H9 (cell line): ENCODE measurements at regions not wholly inside any gene's neighbourhood (a gene's known extent, or its start where the extent isn't known, plus 50 kb on each side); places are given as distances from the start of the nearest gene placed in this dataset.

Experiments used
- DNase-seq: peaks from one replicate; pipeline ENCODE4 v3.0.0-alpha.2; 2017
- H2AFZ ChIP-seq: one replicate; pipeline ENCODE4 v1.6.1; 2013; ENCODE audit warnings: mild to moderate bottlenecking, low read length, control low read depth, moderate library complexity
- H2AK5ac ChIP-seq: 2 replicates; pipeline ENCODE4 v1.6.1; 2013; ENCODE audit warnings: low read length, control low read depth, mixed read lengths; ENCODE audit not compliant: insufficient read length
- H2BK120ac ChIP-seq: one replicate; pipeline ENCODE4 v1.6.1; 2013; ENCODE audit warnings: low read depth, mild to moderate bottlenecking, low read length, control low read depth, inconsistent platforms; ENCODE audit not compliant: poor library complexity, severe bottlenecking
- H2BK12ac ChIP-seq: 2 replicates; pipeline ENCODE4 v1.6.1; 2013; ENCODE audit warnings: low read length, control low read depth, mixed read lengths, low read depth; ENCODE audit not compliant: insufficient read length
- H2BK15ac ChIP-seq: 2 replicates; pipeline ENCODE4 v1.6.1; 2013; ENCODE audit warnings: low read depth, low read length, control low read depth
- H2BK20ac ChIP-seq: one replicate; pipeline ENCODE4 v1.6.1; 2013; ENCODE audit warnings: low read depth, mild to moderate bottlenecking, low read length, control low read depth, inconsistent platforms; ENCODE audit not compliant: poor library complexity, severe bottlenecking
- H2BK5ac ChIP-seq: 2 replicates; pipeline ENCODE4 v1.6.1; 2013; ENCODE audit warnings: low read length, control low read depth, mixed read lengths; ENCODE audit not compliant: insufficient read length
- H3K14ac ChIP-seq: 2 replicates; pipeline ENCODE4 v1.6.1; 2013; ENCODE audit warnings: low read length, control low read depth; ENCODE audit not compliant: insufficient read depth
- H3K18ac ChIP-seq: 2 replicates; pipeline ENCODE4 v1.6.1; 2013; ENCODE audit warnings: low read depth, mild to moderate bottlenecking, mixed read lengths, low read length, control low read depth; ENCODE audit not compliant: insufficient read length
- H3K23ac ChIP-seq: 2 replicates; pipeline ENCODE4 v1.6.1; 2013; ENCODE audit warnings: low read length, control low read depth, mixed read lengths, low read depth; ENCODE audit not compliant: insufficient read length
- H3K23me2 ChIP-seq: 2 replicates; pipeline ENCODE4 v1.6.1; 2013; ENCODE audit warnings: low read depth, mild to moderate bottlenecking, mixed read lengths, low read length, control low read depth; ENCODE audit not compliant: insufficient read length, poor library complexity, severe bottlenecking
- H3K27ac ChIP-seq: 2 replicates; pipeline ENCODE4 v1.5.1; 2013; ENCODE audit warnings: low read length, control low read depth, mixed read lengths, low read depth; ENCODE audit not compliant: insufficient read length
- H3K27me3 ChIP-seq: 2 replicates; pipeline ENCODE4 v1.6.1; 2013; ENCODE audit warnings: low read length, control low read depth, inconsistent platforms; ENCODE audit not compliant: insufficient read depth
- H3K4ac ChIP-seq: 2 replicates; pipeline ENCODE4 v1.6.1; 2013; ENCODE audit warnings: low read depth, mild to moderate bottlenecking, control low read depth, inconsistent platforms, low read length, moderate library complexity
- H3K4me1 ChIP-seq: 2 replicates; pipeline ENCODE4 v1.6.1; 2013; ENCODE audit warnings: low read length, control low read depth, inconsistent platforms; ENCODE audit not compliant: insufficient read depth
- H3K4me2 ChIP-seq: 2 replicates; pipeline ENCODE4 v1.6.1; 2013; ENCODE audit warnings: low read length, control low read depth, mixed read lengths; ENCODE audit not compliant: insufficient read length, insufficient read depth
- H3K56ac ChIP-seq: 2 replicates; pipeline ENCODE4 v1.6.1; 2013; ENCODE audit warnings: low read depth, mild to moderate bottlenecking, mixed read lengths, low read length, control low read depth; ENCODE audit not compliant: insufficient read length
- H3K79me1 ChIP-seq: 2 replicates; pipeline ENCODE4 v1.6.1; 2013; ENCODE audit warnings: low read depth, mild to moderate bottlenecking, moderate library complexity, low read length, control low read depth, inconsistent platforms; ENCODE audit not compliant: insufficient read depth, poor library complexity, severe bottlenecking
- H3K79me2 ChIP-seq: 2 replicates; pipeline ENCODE4 v1.6.1; 2013; ENCODE audit warnings: low read length, control low read depth, inconsistent platforms; ENCODE audit not compliant: insufficient read depth
- H3K9ac ChIP-seq: 2 replicates; pipeline ENCODE4 v1.6.1; 2013; ENCODE audit warnings: low read length, control low read depth, mixed read lengths; ENCODE audit not compliant: insufficient read length; ENCODE audit errors: extremely low read depth
- H3K9me3 ChIP-seq: one replicate; pipeline ENCODE4 v1.6.1; 2013; ENCODE audit warnings: low read depth, low read length, inconsistent platforms; ENCODE audit not compliant: control insufficient read depth
- H3T11ph ChIP-seq: one replicate; pipeline ENCODE4 v1.6.1; 2013; ENCODE audit warnings: mild to moderate bottlenecking, low read length, control low read depth, inconsistent platforms
- H4K20me1 ChIP-seq: one replicate; pipeline ENCODE4 v1.6.1; 2013; ENCODE audit not compliant: control insufficient read depth, insufficient read length, insufficient read depth
- H4K5ac ChIP-seq: 2 replicates; pipeline ENCODE4 v1.6.1; 2013; ENCODE audit warnings: low read depth, mild to moderate bottlenecking, mixed read lengths, low read length, control low read depth; ENCODE audit not compliant: insufficient read length
- H4K8ac ChIP-seq: replicated peaks from 2 replicates; pipeline ENCODE4 v1.6.1; 2013; ENCODE audit warnings: low read length, control low read depth, mixed read lengths, low read depth; ENCODE audit not compliant: insufficient read length
- H4K91ac ChIP-seq: 2 replicates; pipeline ENCODE4 v1.6.1; 2013; ENCODE audit warnings: low read depth, mild to moderate bottlenecking, moderate library complexity, mixed read lengths, low read length, control low read depth; ENCODE audit not compliant: insufficient read length
- H3K27ac Mint-ChIP-seq, 3 experiments: 2 replicates in 2 of 3; 3 replicates in 1 of 3; pipeline ENCODE4 v1.8.0; 2020 to 2021; ENCODE audit warnings: mixed read lengths in 3 of 3, mild to moderate bottlenecking in 1 of 3, moderate library complexity in 1 of 3
- H3K27me3 Mint-ChIP-seq: 2 replicates; pipeline ENCODE4 v1.8.0; 2021; ENCODE audit warnings: low read depth, mild to moderate bottlenecking, moderate library complexity, mixed read lengths
- H3K36me3 Mint-ChIP-seq, 3 experiments: 2 replicates in 2 of 3; 3 replicates in 1 of 3; pipeline ENCODE4 v1.8.0; 2020 to 2021; ENCODE audit warnings: low read depth in 3 of 3, mixed read lengths in 3 of 3; ENCODE audit not compliant: insufficient read depth in 1 of 3
- H3K4me1 Mint-ChIP-seq, 2 experiments: 2 replicates each; pipeline ENCODE4 v1.8.0; 2020; ENCODE audit warnings: mixed read lengths in 2 of 2
- H3K4me3 Mint-ChIP-seq, 2 experiments: 2 replicates in 1 of 2; 3 replicates in 1 of 2; pipeline ENCODE4 v1.8.0; 2020 to 2021; ENCODE audit warnings: mild to moderate bottlenecking in 2 of 2, mixed read lengths in 2 of 2, moderate library complexity in 1 of 2
- H3K9me3 Mint-ChIP-seq, 2 experiments: 2 replicates in 1 of 2; 3 replicates in 1 of 2; pipeline ENCODE4 v1.8.0; 2020; ENCODE audit warnings: mild to moderate bottlenecking in 2 of 2, mixed read lengths in 2 of 2, moderate library complexity in 1 of 2
- CTCF ChIP-seq: fragments of 200-600 bp; sonication (generic); conservative IDR thresholded peaks from 3 replicates; pipeline ENCODE4 v1.8.0; 2021; ENCODE audit warnings: antibody characterized with exemption, mild to moderate bottlenecking
- WGBS: extraction: QIAGEN DNeasy Blood & Tissue Kit; methylation state at CpG from one replicate; pipeline ENCODE4 v1.1.7; 2013; ENCODE audit warnings: missing lambda C conversion rate, low lambda C conversion rate, mixed read lengths; ENCODE audit not compliant: insufficient read length; ENCODE audit errors: extremely low coverage; 5-methylcytosine and 5-hydroxymethylcytosine counted together

DNA sequence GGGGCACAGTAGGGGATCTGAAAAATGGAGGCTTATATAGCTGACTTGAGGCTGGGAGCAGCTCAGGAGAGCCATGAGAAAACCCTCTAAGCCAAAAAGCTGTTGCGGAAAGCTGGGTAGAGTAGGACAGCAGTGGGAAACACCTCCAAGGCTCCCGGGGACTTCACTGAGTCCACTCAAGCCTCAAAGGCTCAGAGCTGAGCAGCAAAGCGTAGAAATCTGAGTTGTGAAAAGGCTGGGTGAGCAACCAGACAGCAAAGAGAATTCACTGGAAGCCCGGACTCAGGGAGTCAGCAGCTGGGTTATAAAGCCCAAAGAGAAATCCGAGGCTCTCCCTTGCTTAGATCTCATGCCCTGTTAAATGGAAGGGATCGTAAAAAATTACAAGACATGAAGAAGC is 905.0 kb downstream of the EFNB2 start:
- Mint-ChIP-seq H3K4me3 (no peak overlapping the region), H3K36me3 (no peaks in the 10 kb centered on the region), H3K4me1 (peaks cover 4 to 9% of the 10 kb centered on the region in 2 experiments; a peak in 3 of 4 replicates), H3K27me3 (no peaks in the 10 kb centered on the region), H3K9me3 (peaks cover 0 to 3% of the 10 kb centered on the region in 2 experiments; a peak in 1 of 5 replicates), H3K27ac (no peak overlapping the region)
- H3K9me3 ChIP-seq, result no peaks in the 10 kb centered on the region
- H2BK20ac ChIP-seq, result no peak overlapping the region
- H4K8ac ChIP-seq, result no peak overlapping the region
- no peak overlapping the region for H3K18ac ChIP-seq
- H4K91ac ChIP-seq, result no peak overlapping the region
- no peak overlapping the region for H2BK12ac ChIP-seq
- no peak overlapping the region for H2AFZ ChIP-seq
- H3K27ac ChIP-seq, result no peak overlapping the region
- no peak overlapping the region for H3K23ac ChIP-seq
- H3K4ac ChIP-seq, result no peak overlapping the region
- H3K14ac ChIP-seq, result no peak overlapping the region
- no peak for DNase-seq
- WGBS, result no CpG with 5 or more reads among the region's 6 CpGs
- no peak overlapping the region for H3K9ac ChIP-seq
- H2BK120ac ChIP-seq, result no peak overlapping the region
- no peak overlapping the region for H3T11ph ChIP-seq
- no peak overlapping the region for H4K5ac ChIP-seq
- H3K4me2 ChIP-seq, result no peak overlapping the region
- no peaks in the 10 kb centered on the region for H3K79me2 ChIP-seq
- H3K79me1 ChIP-seq, result no peaks in the 10 kb centered on the region
- no peak for TF ChIP-seq CTCF
- H3K27me3 ChIP-seq, result no peaks in the 10 kb centered on the region
- no peaks in the 10 kb centered on the region for H3K23me2 ChIP-seq
- no peak overlapping the region for H2BK15ac ChIP-seq
- no peaks in the 10 kb centered on the region for H3K4me1 ChIP-seq
- no peaks in the 10 kb centered on the region for H4K20me1 ChIP-seq
- H3K56ac ChIP-seq, result no peak overlapping the region
- no peak overlapping the region for H2AK5ac ChIP-seq
- no peak overlapping the region for H2BK5ac ChIP-seq
